Panc1 (cell line): ENCODE measurements at regions not wholly inside any gene's neighbourhood (a gene's known extent, or its start where the extent isn't known, plus 50 kb on each side); places are given as distances from the start of the nearest gene placed in this dataset.

Experiments used
- ATAC-seq: fragments of 200-7000 bp; cut with Tn5 transposase; 2 replicates; pipeline ENCODE4 v1.9.1; 2020; ENCODE audit warnings: mild to moderate bottlenecking, moderate library complexity
- BruUV-seq: library from RNA; stranded (reverse); fragments of 400-500 nt; replicated peaks from 2 replicates; lab custom pipeline; 2021; lab: Mats Ljungman, UMichigan
- CTCF ChIA-PET: fragments of 300-600 bp; sonication (Branson Sonifier 250); formaldehyde crosslinking; loops from one replicate; lab custom pipeline; 2022; ENCODE audit warnings: antibody characterized with exemption; lab: Charles Lee
- POLR2A ChIA-PET: fragments of 300-600 bp; sonication (Branson Sonifier 250); formaldehyde crosslinking; loops from one replicate; lab custom pipeline; 2022; ENCODE audit warnings: antibody characterized with exemption; lab: Charles Lee
- DNase-seq: peaks from one replicate; pipeline ENCODE4 v3.0.0-alpha.2; 2010; ENCODE audit warnings: low read depth, low spot score
- H3K27ac ChIP-seq: 2 replicates; pipeline ENCODE4 v1.5.1; 2011; ENCODE audit warnings: mild to moderate bottlenecking, low read length, inconsistent platforms
- H3K27me3 ChIP-seq: fragments of 200-500 bp; sonication (Bioruptor generic); 2 replicates; pipeline ENCODE4 v1.6.0; 2014; ENCODE audit warnings: low read length, inconsistent platforms; ENCODE audit not compliant: control insufficient read depth, insufficient read depth
- H3K36me3 ChIP-seq: fragments of 200-500 bp; sonication (Bioruptor generic); 2 replicates; pipeline ENCODE4 v1.5.1; 2014; ENCODE audit warnings: inconsistent platforms, mild to moderate bottlenecking, low read length, moderate library complexity; ENCODE audit not compliant: control insufficient read depth, insufficient read depth
- H3K4me1 ChIP-seq: 2 replicates; pipeline ENCODE4 v1.5.1; 2011; ENCODE audit warnings: inconsistent platforms, mild to moderate bottlenecking, low read length, moderate library complexity; ENCODE audit not compliant: control insufficient read depth, insufficient read depth
- H3K4me3 ChIP-seq, 2 experiments: 2 replicates each; pipeline ENCODE4 v1.5.1; 2011 to 2012; ENCODE audit warnings: low read depth in 2 of 2, low read length in 2 of 2, mild to moderate bottlenecking in 2 of 2, inconsistent platforms in 1 of 2, moderate library complexity in 1 of 2
- H3K9me3 ChIP-seq: fragments of 200-500 bp; sonication (Bioruptor generic); 2 replicates; pipeline ENCODE4 v1.5.1; 2014; ENCODE audit warnings: low read depth, mild to moderate bottlenecking, inconsistent platforms, low read length, moderate library complexity; ENCODE audit not compliant: control insufficient read depth, insufficient read depth
- CTCF ChIP-seq: fragments of 450-650 bp; IDR thresholded peaks from 2 replicates; pipeline ENCODE4 v1.5.1; 2017; ENCODE audit warnings: mild to moderate bottlenecking
- POLR2AphosphoS5 ChIP-seq: IDR thresholded peaks from 2 replicates; pipeline ENCODE4 v1.6.1; 2012; ENCODE audit warnings: mild to moderate bottlenecking, low read depth, low read length, moderate library complexity
- REST ChIP-seq, 2 experiments: IDR thresholded peaks; 2 replicates each; pipeline ENCODE4 v1.6.1; 2011 to 2012; ENCODE audit warnings: low read depth in 2 of 2, control low read depth in 1 of 2, low read length in 1 of 2, mild to moderate bottlenecking in 1 of 2, moderate library complexity in 1 of 2; ENCODE audit not compliant: insufficient read depth in 1 of 2
- SIN3A ChIP-seq: IDR thresholded peaks from 2 replicates; pipeline ENCODE4 v1.6.1; 2012; ENCODE audit warnings: low read depth, mild to moderate bottlenecking, low read length, moderate library complexity, borderline replicate concordance; ENCODE audit not compliant: insufficient read depth
- TCF7L2 ChIP-seq: IDR thresholded peaks from 2 replicates; pipeline ENCODE4 v1.6.1; 2011; ENCODE audit warnings: mild to moderate bottlenecking, low read depth, low read length, inconsistent platforms
- in situ Hi-C: cut with HindIII; loops from 2 replicates; pipeline ENCODE4 v1.10.0; 2016; ENCODE audit warnings: low sequenced_read_pairs, low pct_unique_long_range_greater_than_20kb
- intact Hi-C: fragments of 100-400 bp; cut with micrococcal nuclease; formaldehyde crosslinking; loops from one replicate; pipeline ENCODE4 v1.10.0; 2022; ENCODE audit not compliant: unreplicated experiment

GRCh38 chr4:156335721-156336120, 382.1 kb upstream of the CTSO start:
- ATAC-seq (no peak), DNase-seq (no peak)
- no peak overlapping the region for H3K27ac ChIP-seq
- ChIA-PET CTCF (no interaction called here), POLR2A (no interaction called here)
- no TSS peak for BruUV-seq
- intact Hi-C loops, result no loop called here
- H3K36me3 ChIP-seq, result no peaks in the 10 kb centered on the region
- H3K9me3 ChIP-seq, result no peaks in the 10 kb centered on the region
- H3K27me3 ChIP-seq, result no peaks in the 10 kb centered on the region
- in situ Hi-C loops, result no loop called here
- TF ChIP-seq POLR2AphosphoS5, result no peak
- no peak overlapping the region for H3K4me3 ChIP-seq
- no peaks in the 10 kb centered on the region for H3K4me1 ChIP-seq

- no peak overlapping the region for H3K27ac ChIP-seq
- H3K36me3 ChIP-seq, result no peaks in the 10 kb centered on the region
- ChIA-PET CTCF (no interaction called here), POLR2A (no interaction called here)
- DNase-seq, result no peak
- no TSS peak for BruUV-seq
- TF ChIP-seq REST (IDR thresholded peaks at IDR 0.05; ENCODE audit: insufficient read depth in 1 of 2, low read depth in 2 of 2, low read length in 1 of 2) (no peak), POLR2AphosphoS5 (no peak), TCF7L2 (no peak), CTCF (no peak), SIN3A (no peak)
- no peaks in the 10 kb centered on the region for H3K27me3 ChIP-seq
- in situ Hi-C loops (no loop called here), intact Hi-C loops (no loop called here)
- no peak for ATAC-seq
- H3K9me3 ChIP-seq, result no peaks in the 10 kb centered on the region
- H3K4me3 ChIP-seq, result no peak overlapping the region
- H3K4me1 ChIP-seq, result no peaks in the 10 kb centered on the region
These were observed 376.9 kb upstream of the CTSO start for GRCh38 chr4:156330436-156331031.

GRCh38 chr4:156329779-156330178, 376.1 kb upstream of the CTSO start:
- CTCF ChIA-PET, result no interaction called here
- H3K4me1 ChIP-seq, result no peaks in the 10 kb centered on the region
- BruUV-seq, result no TSS peak
- TF ChIP-seq CTCF (no peak), POLR2AphosphoS5 (no peak), TCF7L2 (no peak), REST (IDR thresholded peaks at IDR 0.05; ENCODE audit: insufficient read depth in 1 of 2, low read depth in 2 of 2, low read length in 1 of 2) (no peak), SIN3A (no peak)
- no peaks in the 10 kb centered on the region for H3K36me3 ChIP-seq
- H3K27ac ChIP-seq, result no peak overlapping the region
- H3K9me3 ChIP-seq, result no peaks in the 10 kb centered on the region
- H3K27me3 ChIP-seq, result no peaks in the 10 kb centered on the region
- intact Hi-C loops, result no loop called here
- POLR2A ChIA-PET, result no interaction called here
- no peak for ATAC-seq
- no peak overlapping the region for H3K4me3 ChIP-seq
- DNase-seq, result no peak
- in situ Hi-C loops, result no loop called here
